Esophagus muscularis mucosa (tissue), 4 donors: ENCODE measurements at regions not wholly inside any gene's neighbourhood (a gene's known extent, or its start where the extent isn't known, plus 50 kb on each side); places are given as distances from the start of the nearest gene placed in this dataset.

ENCODE experiments used
- DNase-seq: peaks from one replicate; pipeline ENCODE4 v3.0.0-alpha.2; 2017; ENCODE audit errors: extremely low spot score
- H3K27ac ChIP-seq, 4 donors: fragments of 200-600 bp; sonication (generic); replicated peaks in 1 of 4; 1 replicate in 3 of 4; 2 replicates in 1 of 4; pipeline ENCODE4 v1.5.1; 2016 to 2019; ENCODE audit warnings: mild to moderate bottlenecking in 1 of 4
- H3K27me3 ChIP-seq, 4 donors: fragments of 200-600 bp; sonication (generic); one replicate each; pipeline versions ENCODE4 v1.5.1 to v1.6.0; 2016 to 2019
- H3K36me3 ChIP-seq, 4 donors: fragments of 200-600 bp; sonication (generic); one replicate each; pipeline ENCODE4 v1.5.1; 2016 to 2019
- H3K4me1 ChIP-seq, 4 donors: fragments of 200-600 bp; sonication (generic); one replicate each; pipeline ENCODE4 v1.5.1; 2016 to 2019
- H3K4me3 ChIP-seq, 4 donors: fragments of 200-600 bp; sonication (generic); 1 replicate in 2 of 4; 2 replicates in 2 of 4; pipeline ENCODE4 v1.5.1; 2016 to 2019; ENCODE audit warnings: mild to moderate bottlenecking in 4 of 4, moderate library complexity in 1 of 4
- H3K9me3 ChIP-seq, 4 donors: fragments of 200-600 bp; sonication (generic); 1 replicate in 3 of 4; 2 replicates in 1 of 4; pipeline ENCODE4 v1.5.1; 2016 to 2019
- EP300 ChIP-seq: sonication (generic); formaldehyde crosslinking; IDR thresholded peaks from one replicate; pipeline ENCODE4 v1.6.1; 2017; ENCODE audit warnings: antibody characterized with exemption
- POLR2A ChIP-seq: fragments of 450-650 bp; IDR thresholded peaks from one replicate; pipeline ENCODE4 v1.6.1; 2017; ENCODE audit warnings: antibody characterized with exemption, moderate library complexity, mild to moderate bottlenecking, low read depth
- POLR2AphosphoS5 ChIP-seq, 2 donors: sonication (generic); formaldehyde crosslinking; IDR thresholded peaks; one replicate each; pipeline ENCODE4 v1.6.1; 2017; ENCODE audit warnings: antibody characterized with exemption in 2 of 2
- WGBS: methylation state at CpG from one replicate; pipeline ENCODE4 v1.1.5; 2018; 5-methylcytosine and 5-hydroxymethylcytosine counted together
- intact Hi-C: fragments of 100-400 bp; cut with DNase I; formaldehyde crosslinking; loops from one replicate; pipeline ENCODE4 v1.15.1; 2023
- TF ChIP-seq, protein P1 (sequence below), 3 experiments: fragments of 200-600 bp in 2 of 3; fragments of 450-650 bp in 1 of 3; sonication (generic) in 2 of 3; IDR thresholded peaks; one replicate each; pipeline ENCODE4 v1.5.1; 2017 to 2019; ENCODE audit warnings: antibody characterized with exemption in 3 of 3, mild to moderate bottlenecking in 2 of 3, moderate library complexity in 1 of 3

DNA sequence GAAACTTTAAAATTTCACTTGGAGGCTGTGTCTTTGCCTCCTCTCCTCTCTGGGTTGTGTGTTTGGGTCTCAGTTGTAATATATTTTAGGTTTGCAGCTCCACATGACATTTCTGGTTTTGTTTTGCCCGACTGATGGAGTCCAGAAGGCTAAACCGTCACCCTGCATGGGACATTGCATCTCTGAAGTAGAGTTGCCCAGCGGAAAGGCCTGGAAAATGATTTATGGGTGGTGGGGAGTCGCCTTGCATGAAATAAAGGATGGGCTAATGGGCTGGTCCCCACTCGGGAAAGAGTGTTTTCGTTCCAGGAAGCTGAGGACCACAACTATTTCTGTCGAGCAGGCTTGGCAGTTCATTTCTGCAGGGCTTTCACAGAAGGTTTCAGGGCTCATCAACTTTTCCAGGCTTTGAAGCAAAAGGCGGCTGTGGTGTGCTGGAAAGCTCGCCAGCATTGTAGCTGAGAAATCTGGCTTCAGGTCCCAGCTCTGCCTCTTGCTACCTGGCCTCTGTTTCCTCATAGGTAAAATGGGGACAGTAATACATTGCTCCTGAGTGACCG, 74.8 kb upstream of the GSC start:
- intact Hi-C loops: no loop called here
- Histone ChIP-seq H3K4me3 (no peak overlapping the region), H3K9me3 (no peaks in the 10 kb centered on the region), H3K4me1 (no peaks in the 10 kb centered on the region), H3K27ac (no peak overlapping the region), H3K27me3 (no peaks in the 10 kb centered on the region), H3K36me3 (no peaks in the 10 kb centered on the region)
- WGBS: 67% methylated on average over 10 of the region's 10 CpGs
- TF ChIP-seq POLR2AphosphoS5 (IDR thresholded peaks at IDR 0.05): no peak
- no peak for TF ChIP-seq EP300
- TF ChIP-seq, protein P1, sequence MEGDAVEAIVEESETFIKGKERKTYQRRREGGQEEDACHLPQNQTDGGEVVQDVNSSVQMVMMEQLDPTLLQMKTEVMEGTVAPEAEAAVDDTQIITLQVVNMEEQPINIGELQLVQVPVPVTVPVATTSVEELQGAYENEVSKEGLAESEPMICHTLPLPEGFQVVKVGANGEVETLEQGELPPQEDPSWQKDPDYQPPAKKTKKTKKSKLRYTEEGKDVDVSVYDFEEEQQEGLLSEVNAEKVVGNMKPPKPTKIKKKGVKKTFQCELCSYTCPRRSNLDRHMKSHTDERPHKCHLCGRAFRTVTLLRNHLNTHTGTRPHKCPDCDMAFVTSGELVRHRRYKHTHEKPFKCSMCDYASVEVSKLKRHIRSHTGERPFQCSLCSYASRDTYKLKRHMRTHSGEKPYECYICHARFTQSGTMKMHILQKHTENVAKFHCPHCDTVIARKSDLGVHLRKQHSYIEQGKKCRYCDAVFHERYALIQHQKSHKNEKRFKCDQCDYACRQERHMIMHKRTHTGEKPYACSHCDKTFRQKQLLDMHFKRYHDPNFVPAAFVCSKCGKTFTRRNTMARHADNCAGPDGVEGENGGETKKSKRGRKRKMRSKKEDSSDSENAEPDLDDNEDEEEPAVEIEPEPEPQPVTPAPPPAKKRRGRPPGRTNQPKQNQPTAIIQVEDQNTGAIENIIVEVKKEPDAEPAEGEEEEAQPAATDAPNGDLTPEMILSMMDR (IDR thresholded peaks at IDR 0.05): no peak
- no peak for TF ChIP-seq POLR2A
- no peak for DNase-seq

DNA sequence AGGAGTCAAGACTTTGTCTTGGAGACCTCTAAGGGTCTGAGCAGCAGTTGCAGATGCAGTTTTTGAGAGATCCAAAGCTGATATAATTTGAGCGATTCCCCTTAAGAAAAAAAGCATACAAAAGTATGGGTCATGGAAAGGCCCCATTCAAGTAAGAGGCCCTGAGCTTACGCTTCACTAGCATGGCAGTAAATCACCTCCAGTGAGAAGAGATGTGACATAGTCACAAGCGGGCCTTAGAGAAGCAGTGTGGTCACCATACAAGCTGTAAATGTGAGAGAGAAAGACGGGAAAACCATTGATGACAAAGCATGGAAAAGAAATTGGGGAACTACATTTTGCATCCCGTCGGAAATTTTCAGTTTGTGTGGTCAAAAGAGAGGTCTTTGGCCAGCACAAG, 70.6 kb upstream of the GSC start:
- H3K27ac ChIP-seq: no peak overlapping the region
- no peak overlapping the region for H3K4me3 ChIP-seq
- DNase-seq: no peak
- no peaks in the 10 kb centered on the region for H3K27me3 ChIP-seq
- H3K4me1 ChIP-seq: no peaks in the 10 kb centered on the region
- TF ChIP-seq POLR2AphosphoS5 (IDR thresholded peaks at IDR 0.05) (no peak), POLR2A (no peak), EP300 (no peak)
- TF ChIP-seq, protein P1 (IDR thresholded peaks at IDR 0.05): no peak
- H3K9me3 ChIP-seq: no peaks in the 10 kb centered on the region
- intact Hi-C loops: no loop called here
- 91% methylated on average over 6 of the region's 6 CpGs for WGBS
- H3K36me3 ChIP-seq: no peaks in the 10 kb centered on the region

DNA sequence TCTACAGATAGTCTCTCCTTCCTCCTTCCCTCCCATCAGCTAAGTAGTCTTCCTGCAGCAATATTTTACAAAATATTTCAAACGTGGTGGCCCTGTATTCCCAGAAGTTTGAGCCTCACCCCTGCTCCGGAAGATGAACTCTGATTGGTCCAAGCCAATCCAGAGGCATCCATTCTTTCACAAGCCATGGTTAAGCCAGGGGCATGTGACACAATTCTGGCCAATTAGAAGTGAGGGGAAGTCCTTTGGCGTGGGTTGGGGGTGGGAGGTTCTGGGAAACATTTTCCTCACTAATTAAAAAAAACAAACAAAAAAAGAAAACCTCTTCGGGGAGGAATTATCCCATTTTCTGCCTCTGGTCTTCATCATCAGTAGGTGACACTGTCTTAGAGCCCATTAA, 69.4 kb upstream of the GSC start:
- intact Hi-C loops: no loop called here

DNA sequence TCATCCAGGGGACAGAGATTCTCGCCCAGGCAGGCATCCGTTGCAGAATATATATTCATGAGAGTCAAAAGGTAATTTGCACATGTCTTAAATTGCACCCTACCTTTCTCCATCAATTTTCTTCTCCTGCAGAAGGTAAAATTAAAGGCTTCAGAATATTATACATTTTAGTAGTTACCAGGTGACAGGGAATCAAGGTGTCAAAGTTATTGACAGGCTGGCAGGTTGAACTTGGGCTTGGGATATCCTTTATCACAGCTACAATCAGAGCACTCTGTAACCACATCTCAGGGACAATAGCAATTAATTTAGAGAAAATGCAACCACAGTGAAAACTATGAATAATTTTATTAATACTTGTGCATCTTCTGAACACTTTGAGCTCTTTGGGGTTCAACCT, 66.9 kb upstream of the GSC start:
- no peaks in the 10 kb centered on the region for H3K27me3 ChIP-seq
- no peaks in the 10 kb centered on the region for H3K4me1 ChIP-seq
- intact Hi-C loops: no loop called here
- H3K9me3 ChIP-seq: no peaks in the 10 kb centered on the region
- 81% methylated on average over 2 of the region's 2 CpGs for WGBS
- no peaks in the 10 kb centered on the region for H3K36me3 ChIP-seq
- H3K27ac ChIP-seq: no peak overlapping the region
- no peak for DNase-seq
- H3K4me3 ChIP-seq: no peak overlapping the region
- TF ChIP-seq POLR2AphosphoS5 (IDR thresholded peaks at IDR 0.05) (no peak), EP300 (no peak), POLR2A (no peak)
- TF ChIP-seq, protein P1 (IDR thresholded peaks at IDR 0.05): no peak

More for the DNA sequence above, 69.4 kb upstream of the GSC start:
- no peak overlapping the region for H3K4me3 ChIP-seq
- WGBS: 63% methylated on average over 4 of the region's 4 CpGs
- TF ChIP-seq EP300: no peak
- no peak for TF ChIP-seq POLR2A
- TF ChIP-seq, protein P1 (IDR thresholded peaks at IDR 0.05): no peak
- no peak for TF ChIP-seq POLR2AphosphoS5 (IDR thresholded peaks at IDR 0.05)
- no peaks in the 10 kb centered on the region for H3K27me3 ChIP-seq
- H3K9me3 ChIP-seq: no peaks in the 10 kb centered on the region
- H3K27ac ChIP-seq: no peak overlapping the region
- DNase-seq: no peak
- H3K4me1 ChIP-seq: no peaks in the 10 kb centered on the region
- no peaks in the 10 kb centered on the region for H3K36me3 ChIP-seq

DNA sequence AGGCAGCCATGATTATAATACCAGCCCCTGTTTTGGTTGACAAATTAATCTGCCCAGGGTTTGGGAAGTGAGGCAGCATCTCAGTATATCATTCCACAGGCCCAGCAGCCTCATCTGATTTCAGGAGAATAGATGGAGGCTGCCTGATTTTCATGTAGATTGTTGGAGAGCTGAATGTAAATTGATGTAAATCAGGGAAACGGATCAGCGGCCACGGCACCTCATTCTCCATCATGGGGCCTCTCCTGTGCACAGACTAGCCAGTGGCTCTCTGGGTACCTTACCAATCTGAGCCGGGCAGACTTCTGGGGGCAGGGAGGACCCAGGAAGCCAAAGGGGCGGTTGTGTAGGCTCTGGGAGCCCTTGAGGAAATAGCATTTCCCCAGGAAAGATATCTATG, 63.7 kb upstream of the GSC start:
- no peak overlapping the region for H3K4me3 ChIP-seq
- H3K27ac ChIP-seq: no peak overlapping the region
- intact Hi-C loops: no loop called here
- no peaks in the 10 kb centered on the region for H3K27me3 ChIP-seq
- no peaks in the 10 kb centered on the region for H3K9me3 ChIP-seq
- TF ChIP-seq, protein P1 (IDR thresholded peaks at IDR 0.05): no peak
- TF ChIP-seq POLR2A (no peak), POLR2AphosphoS5 (IDR thresholded peaks at IDR 0.05) (no peak), EP300 (no peak)
- WGBS: 88% methylated on average over 5 of the region's 5 CpGs
- DNase-seq: no peak
- no peaks in the 10 kb centered on the region for H3K36me3 ChIP-seq
- peaks cover 0 to under 1% (median 0%) of the 10 kb centered on the region in 4 donors for H3K4me1 ChIP-seq
